ENCODE measurements at regions not wholly inside any gene's neighbourhood (a gene's known extent, or its start where the extent isn't known, plus 50 kb on each side); places are given as distances from the start of the nearest gene placed in this dataset.

GRCh38 chr1:5317391-5317790 is 663.0 kb downstream of the AJAP1 start (continued):
- no peak for TF ChIP-seq PREB (CRISPR knock-in tag; IDR thresholded peaks at IDR 0.05; ENCODE audit: borderline replicate concordance)

GRCh38 chr1:5312862-5313261 is 658.5 kb downstream of the AJAP1 start:
- ATAC-seq, result no peak
- ChIA-PET POLR2A (no interaction called here), CTCF (no interaction called here)
- Mint-ChIP-seq H3K9me3 (peaks cover 70% of the 10 kb centered on the region), H3K27ac (no peak overlapping the region), H3K36me3 (peaks cover 65% of the 10 kb centered on the region), H3K27me3 (ENCODE audit: low read depth) (peaks cover 6% of the 10 kb centered on the region), H3K4me3 (no peak overlapping the region), H3K4me1 (no peaks in the 10 kb centered on the region)
- TF ChIP-seq TP53 (CRISPR knock-in tag; IDR thresholded peaks at IDR 0.05) (no peak), ZMAT4 (CRISPR knock-in tag; IDR thresholded peaks at IDR 0.05) (no peak), ATF1 (CRISPR knock-in tag; IDR thresholded peaks at IDR 0.05) (no peak), ESRRA (CRISPR knock-in tag; IDR thresholded peaks at IDR 0.05; ENCODE audit: borderline replicate concordance) (no peak), FOXK1 (CRISPR knock-in tag; IDR thresholded peaks at IDR 0.05) (no peak), HMGA2 (CRISPR knock-in tag; IDR thresholded peaks at IDR 0.05) (no peak), STAT6 (CRISPR knock-in tag; conservative IDR thresholded peaks at IDR 0.05; ENCODE audit: low read depth) (no peak), ZNF219 (CRISPR knock-in tag; IDR thresholded peaks at IDR 0.05; ENCODE audit: borderline replicate concordance) (no peak), GRHL2 (CRISPR knock-in tag; IDR thresholded peaks at IDR 0.05; ENCODE audit: insufficient replicate concordance, severe bottlenecking) (no peak), ZNF671 (CRISPR knock-in tag; IDR thresholded peaks at IDR 0.05) (no peak), CBFB (CRISPR knock-in tag; IDR thresholded peaks at IDR 0.05; ENCODE audit: low read depth) (no peak), JUN (CRISPR knock-in tag; IDR thresholded peaks at IDR 0.05) (no peak), AFF4 (CRISPR knock-in tag; IDR thresholded peaks at IDR 0.05; ENCODE audit: borderline replicate concordance) (no peak), MAX (CRISPR knock-in tag; IDR thresholded peaks at IDR 0.05) (no peak), TEAD4 (CRISPR knock-in tag; IDR thresholded peaks at IDR 0.05) (no peak), IRF1 (CRISPR knock-in tag; IDR thresholded peaks at IDR 0.05) (no peak), ETV6 (CRISPR knock-in tag; IDR thresholded peaks at IDR 0.05) (no peak), CREM (CRISPR knock-in tag; IDR thresholded peaks at IDR 0.05) (no peak), CREB1 (CRISPR knock-in tag; IDR thresholded peaks at IDR 0.05) (no peak), KAT7 (CRISPR knock-in tag; IDR thresholded peaks at IDR 0.05; ENCODE audit: borderline replicate concordance) (no peak)
- no peak for DNase-seq (ENCODE audit: low spot score)

Measured in WTC11 (cell line).